SK-N-SH treated with all-trans-retinoic acid at 6 μM for 48 hours (cell line): ENCODE measurements at regions not wholly inside any gene's neighbourhood (a gene's known extent, or its start where the extent isn't known, plus 50 kb on each side); places are given as distances from the start of the nearest gene placed in this dataset.

Experiments used
- ATAC-seq: fragments of 200-7000 bp; cut with Tn5 transposase; 3 replicates; pipeline ENCODE4 v1.9.1; 2020; ENCODE audit warnings: mild to moderate bottlenecking, moderate library complexity
- ARNTL ChIP-seq: fragments of 450-650 bp; formaldehyde crosslinking; IDR thresholded peaks from 2 replicates; pipeline ENCODE4 v1.5.0; 2020; ENCODE audit warnings: low read depth, mild to moderate bottlenecking, moderate library complexity, borderline replicate concordance
- BACH2 ChIP-seq: fragments of 250-450 bp; sonication (Bioruptor Pico); IDR thresholded peaks from 2 replicates; pipeline ENCODE4 v1.9.0; 2021; ENCODE audit warnings: mild to moderate bottlenecking, borderline replicate concordance
- CREB5 ChIP-seq: fragments of 250-450 bp; sonication (Bioruptor Pico); IDR thresholded peaks from 2 replicates; pipeline ENCODE4 v1.5.1; 2020; ENCODE audit warnings: low read depth, mild to moderate bottlenecking, moderate library complexity
- CSDC2 ChIP-seq: fragments of 250-450 bp; sonication (Bioruptor Pico); IDR thresholded peaks from 2 replicates; pipeline ENCODE4 v1.5.0; 2020; ENCODE audit warnings: mild to moderate bottlenecking, moderate library complexity
- ESRRG ChIP-seq: fragments of 250-450 bp; sonication (Bioruptor Pico); IDR thresholded peaks from 2 replicates; pipeline ENCODE4 v1.6.1; 2021; ENCODE audit warnings: mild to moderate bottlenecking
- GLIS3 ChIP-seq: fragments of 250-450 bp; sonication (Bioruptor Pico); IDR thresholded peaks from 2 replicates; pipeline ENCODE4 v1.5.0; 2020; ENCODE audit warnings: mild to moderate bottlenecking, moderate library complexity
- ISL1 ChIP-seq: fragments of 250-450 bp; sonication (Bioruptor Pico); IDR thresholded peaks from 2 replicates; pipeline ENCODE4 v2.1.2; 2022; ENCODE audit warnings: mild to moderate bottlenecking, moderate library complexity
- OSR1 ChIP-seq: fragments of 250-450 bp; sonication (Bioruptor Pico); IDR thresholded peaks from 2 replicates; pipeline ENCODE4 v1.8.0; 2022; ENCODE audit warnings: moderate library complexity, mild to moderate bottlenecking, inconsistent platforms
- POU6F1 ChIP-seq: fragments of 250-450 bp; sonication (Bioruptor Pico); IDR thresholded peaks from 2 replicates; pipeline ENCODE4 v1.8.0; 2021; ENCODE audit warnings: low read depth, mild to moderate bottlenecking, moderate library complexity, borderline replicate concordance
- PPARA ChIP-seq: fragments of 250-450 bp; sonication (Bioruptor Pico); IDR thresholded peaks from 2 replicates; pipeline ENCODE4 v1.5.0; 2020; ENCODE audit warnings: mild to moderate bottlenecking, borderline replicate concordance
- RARB ChIP-seq: fragments of 250-450 bp; sonication (Bioruptor Pico); IDR thresholded peaks from 2 replicates; pipeline ENCODE4 v1.8.0; 2021; ENCODE audit warnings: mild to moderate bottlenecking, moderate library complexity
- SNAI2 ChIP-seq: fragments of 250-450 bp; sonication (Bioruptor Pico); IDR thresholded peaks from 2 replicates; pipeline ENCODE4 v1.5.0; 2020; ENCODE audit warnings: mild to moderate bottlenecking, moderate library complexity
- TOX ChIP-seq: fragments of 250-450 bp; sonication (Bioruptor Pico); IDR thresholded peaks from 2 replicates; pipeline ENCODE4 v1.8.0; 2021; ENCODE audit warnings: mild to moderate bottlenecking, moderate library complexity, borderline replicate concordance
- TSHZ2 ChIP-seq: fragments of 250-450 bp; sonication (Bioruptor Pico); IDR thresholded peaks from 2 replicates; pipeline ENCODE4 v1.5.0; 2020; ENCODE audit warnings: mild to moderate bottlenecking, moderate library complexity
- ZC3H10 ChIP-seq: fragments of 250-450 bp; sonication (Bioruptor Pico); IDR thresholded peaks from 2 replicates; pipeline ENCODE4 v1.5.1; 2021; ENCODE audit warnings: mild to moderate bottlenecking, moderate library complexity
- ZFP30 ChIP-seq: fragments of 450-650 bp; formaldehyde crosslinking; IDR thresholded peaks from 2 replicates; pipeline ENCODE4 v1.5.0; 2022; ENCODE audit warnings: mild to moderate bottlenecking, moderate library complexity
- ZNF565 ChIP-seq: fragments of 450-650 bp; formaldehyde crosslinking; conservative IDR thresholded peaks from 2 replicates; pipeline ENCODE4 v1.5.0; 2020; ENCODE audit warnings: low read depth, mild to moderate bottlenecking, moderate library complexity
- ZNF70 ChIP-seq: fragments of 450-650 bp; formaldehyde crosslinking; IDR thresholded peaks from 2 replicates; pipeline ENCODE4 v1.5.0; 2020; ENCODE audit warnings: mild to moderate bottlenecking, moderate library complexity
- ZNF8 ChIP-seq: fragments of 450-650 bp; formaldehyde crosslinking; IDR thresholded peaks from 2 replicates; pipeline ENCODE4 v1.5.0; 2020; ENCODE audit warnings: mild to moderate bottlenecking, moderate library complexity
- TF ChIP-seq, protein P1 (sequence below): fragments of 250-450 bp; sonication (Bioruptor Pico); IDR thresholded peaks from 2 replicates; pipeline ENCODE4 v1.8.0; 2020; ENCODE audit warnings: mild to moderate bottlenecking, moderate library complexity, borderline replicate concordance
- TF ChIP-seq, protein P2 (sequence below): fragments of 250-450 bp; sonication (Bioruptor Pico); IDR thresholded peaks from 2 replicates; pipeline ENCODE4 v1.5.1; 2021; ENCODE audit warnings: mild to moderate bottlenecking, moderate library complexity

GRCh38 chr16:65499566-65499965, 377.7 kb upstream of the CDH11 start:
- TF ChIP-seq GLIS3 (CRISPR knock-in tag) (no peak), ZNF70 (no peak), TOX (no peak)
- TF ChIP-seq, protein P1, sequence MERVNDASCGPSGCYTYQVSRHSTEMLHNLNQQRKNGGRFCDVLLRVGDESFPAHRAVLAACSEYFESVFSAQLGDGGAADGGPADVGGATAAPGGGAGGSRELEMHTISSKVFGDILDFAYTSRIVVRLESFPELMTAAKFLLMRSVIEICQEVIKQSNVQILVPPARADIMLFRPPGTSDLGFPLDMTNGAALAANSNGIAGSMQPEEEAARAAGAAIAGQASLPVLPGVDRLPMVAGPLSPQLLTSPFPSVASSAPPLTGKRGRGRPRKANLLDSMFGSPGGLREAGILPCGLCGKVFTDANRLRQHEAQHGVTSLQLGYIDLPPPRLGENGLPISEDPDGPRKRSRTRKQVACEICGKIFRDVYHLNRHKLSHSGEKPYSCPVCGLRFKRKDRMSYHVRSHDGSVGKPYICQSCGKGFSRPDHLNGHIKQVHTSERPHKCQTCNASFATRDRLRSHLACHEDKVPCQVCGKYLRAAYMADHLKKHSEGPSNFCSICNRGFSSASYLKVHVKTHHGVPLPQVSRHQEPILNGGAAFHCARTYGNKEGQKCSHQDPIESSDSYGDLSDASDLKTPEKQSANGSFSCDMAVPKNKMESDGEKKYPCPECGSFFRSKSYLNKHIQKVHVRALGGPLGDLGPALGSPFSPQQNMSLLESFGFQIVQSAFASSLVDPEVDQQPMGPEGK (CRISPR knock-in tag), result no peak
- no peak for ATAC-seq

DNA sequence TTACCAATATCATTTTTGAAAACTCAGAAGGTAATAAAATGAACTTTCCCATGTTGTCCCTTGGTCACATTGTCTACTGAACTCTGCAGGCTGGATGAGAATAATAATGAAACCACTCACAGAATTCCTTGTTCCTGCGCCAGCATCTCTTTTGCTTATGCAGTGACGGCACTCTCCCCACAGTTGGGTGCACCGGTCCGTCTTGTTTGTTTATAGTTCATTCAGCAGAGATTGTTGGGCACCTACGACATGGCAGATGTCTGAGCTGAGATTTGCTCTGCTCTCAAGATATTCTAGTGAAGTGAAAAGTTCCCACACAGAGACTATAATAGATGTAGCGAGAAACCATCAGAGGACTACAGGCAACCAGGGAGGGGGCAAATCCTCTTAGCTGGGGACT, 375.7 kb upstream of the CDH11 start:
- no peak for ATAC-seq
- no peak for TF ChIP-seq ZFP30

GRCh38 chr16:65495106-65495505, 373.2 kb upstream of the CDH11 start:
- no peak for ATAC-seq
- TF ChIP-seq TSHZ2 (CRISPR knock-in tag) (no peak), SNAI2 (CRISPR knock-in tag) (no peak), BACH2 (CRISPR knock-in tag) (no peak), PPARA (CRISPR knock-in tag) (no peak), CSDC2 (CRISPR knock-in tag) (no peak), ZNF70 (no peak), GLIS3 (CRISPR knock-in tag) (no peak), ZNF8 (CRISPR knock-in tag) (no peak), POU6F1 (CRISPR knock-in tag) (no peak), ESRRG (no peak), CREB5 (CRISPR knock-in tag) (no peak), ZFP30 (no peak), ISL1 (CRISPR knock-in tag) (no peak), OSR1 (CRISPR knock-in tag) (no peak), ARNTL (no peak), TOX (no peak), ZC3H10 (CRISPR knock-in tag) (no peak)

DNA sequence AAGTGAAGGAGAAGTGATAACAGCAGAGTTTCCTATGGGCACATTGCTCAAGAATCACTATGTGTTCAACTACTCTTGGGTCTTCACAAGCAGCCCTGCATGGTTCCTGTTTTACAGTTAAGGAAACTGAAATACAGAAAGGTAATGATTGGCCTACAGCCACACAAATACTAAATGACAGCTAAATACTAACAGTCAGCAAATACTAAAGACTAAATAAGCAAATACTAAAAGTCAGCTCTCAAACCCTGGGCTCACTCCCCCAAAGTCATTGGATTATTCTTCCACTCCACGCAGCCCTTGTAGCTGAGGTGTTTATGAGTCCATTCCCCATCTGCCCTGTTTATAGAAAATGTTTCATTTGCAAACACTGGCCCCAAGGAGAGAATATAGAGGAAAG, 372.7 kb upstream of the CDH11 start:
- TF ChIP-seq OSR1 (CRISPR knock-in tag) (no peak), RARB (no peak)
- no peak for ATAC-seq

GRCh38 chr16:65494080-65494479, 372.2 kb upstream of the CDH11 start:
- TF ChIP-seq, protein P2, sequence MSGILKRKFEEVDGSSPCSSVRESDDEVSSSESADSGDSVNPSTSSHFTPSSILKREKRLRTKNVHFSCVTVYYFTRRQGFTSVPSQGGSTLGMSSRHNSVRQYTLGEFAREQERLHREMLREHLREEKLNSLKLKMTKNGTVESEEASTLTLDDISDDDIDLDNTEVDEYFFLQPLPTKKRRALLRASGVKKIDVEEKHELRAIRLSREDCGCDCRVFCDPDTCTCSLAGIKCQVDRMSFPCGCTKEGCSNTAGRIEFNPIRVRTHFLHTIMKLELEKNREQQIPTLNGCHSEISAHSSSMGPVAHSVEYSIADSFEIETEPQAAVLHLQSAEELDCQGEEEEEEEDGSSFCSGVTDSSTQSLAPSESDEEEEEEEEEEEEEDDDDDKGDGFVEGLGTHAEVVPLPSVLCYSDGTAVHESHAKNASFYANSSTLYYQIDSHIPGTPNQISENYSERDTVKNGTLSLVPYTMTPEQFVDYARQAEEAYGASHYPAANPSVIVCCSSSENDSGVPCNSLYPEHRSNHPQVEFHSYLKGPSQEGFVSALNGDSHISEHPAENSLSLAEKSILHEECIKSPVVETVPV (CRISPR knock-in tag), result no peak
- TF ChIP-seq ZFP30, result no peak
- no peak for TF ChIP-seq POU6F1 (CRISPR knock-in tag)
- TF ChIP-seq ZNF565 (CRISPR knock-in tag), result no peak
- no peak for TF ChIP-seq CSDC2 (CRISPR knock-in tag)
- TF ChIP-seq ISL1 (CRISPR knock-in tag), result no peak
- TF ChIP-seq CREB5 (CRISPR knock-in tag), result no peak
- TF ChIP-seq RARB, result no peak
- ATAC-seq, result no peak
